Endothelial cell of umbilical vein (primary cell): ENCODE measurements at regions not wholly inside any gene's neighbourhood (a gene's known extent, or its start where the extent isn't known, plus 50 kb on each side); places are given as distances from the start of the nearest gene placed in this dataset.
A peak's percentile ranks its signal among the peaks of the same experiment; 100 is the strongest.

Experiments used
- BruUV-seq: library from RNA; stranded (reverse); fragments of 400-500 nt; replicated peaks from 2 replicates; lab custom pipeline; 2021; lab: Mats Ljungman, UMichigan
- CTCF ChIA-PET: fragments of 300-600, 350-600 bp; sonication (Branson Sonifier 250); formaldehyde crosslinking; loops from one replicate; lab custom pipeline; 2021; ENCODE audit warnings: antibody characterized with exemption, inconsistent platforms; lab: Charles Lee
- POLR2A ChIA-PET: fragments of 300-600, 350-600 bp; sonication (Branson Sonifier 250); formaldehyde crosslinking; loops from one replicate; lab custom pipeline; 2021; ENCODE audit warnings: antibody characterized with exemption, inconsistent platforms; lab: Charles Lee
- DNase-seq: peaks from one replicate; pipeline ENCODE4 v3.0.0-alpha.2; 2011; ENCODE audit warnings: low read depth, low spot score
- FAIRE-seq: peaks from 2 replicates; lab custom pipeline; 2011; peaks lifted over from hg19 to GRCh38; lab: Jason Lieb, UNC
- H2AFZ ChIP-seq: 2 replicates; pipeline ENCODE4 v1.6.0; 2012; ENCODE audit warnings: low read depth, low read length, control low read depth, inconsistent platforms
- H3K27ac ChIP-seq: 2 replicates; pipeline ENCODE4 v1.5.1; 2011; ENCODE audit warnings: low read depth, mild to moderate bottlenecking, control low read depth, low read length, moderate library complexity; ENCODE audit not compliant: insufficient read depth
- H3K27me3 ChIP-seq, 2 experiments: 2 replicates each; pipeline versions ENCODE4 v1.6.0 to v1.6.1; 2011; ENCODE audit warnings: low read length in 2 of 2, mixed read lengths in 1 of 2; ENCODE audit not compliant: control insufficient read depth in 2 of 2, insufficient read depth in 2 of 2
- H3K36me3 ChIP-seq, 2 experiments: 2 replicates in 1 of 2; 3 replicates in 1 of 2; pipeline ENCODE4 v1.5.1; 2011; ENCODE audit warnings: low read length in 2 of 2, mild to moderate bottlenecking in 1 of 2, moderate library complexity in 1 of 2; ENCODE audit not compliant: control insufficient read depth in 2 of 2, insufficient read depth in 2 of 2; ENCODE audit errors: extremely low read depth in 1 of 2
- H3K4me1 ChIP-seq: 3 replicates; pipeline ENCODE4 v1.5.1; 2011; ENCODE audit warnings: mild to moderate bottlenecking, low read length; ENCODE audit not compliant: control insufficient read depth, insufficient read depth; ENCODE audit errors: extremely low read depth
- H3K4me2 ChIP-seq: 2 replicates; pipeline ENCODE4 v1.6.1; 2011; ENCODE audit warnings: low read length, control low read depth, mixed read lengths; ENCODE audit not compliant: insufficient read depth
- H3K4me3 ChIP-seq, 3 experiments: fragments of 200-600 bp in 1 of 3; sonication (generic), shearing (Covaris generic) in 1 of 3; replicated peaks in 1 of 3; 2 replicates each; pipeline ENCODE4 v1.5.1; 2011 to 2016; ENCODE audit warnings: control low read depth in 3 of 3, low read length in 3 of 3, mild to moderate bottlenecking in 2 of 3, inconsistent platforms in 1 of 3, low read depth in 1 of 3, moderate library complexity in 1 of 3; ENCODE audit not compliant: insufficient read depth in 1 of 3
- H3K79me2 ChIP-seq: 2 replicates; pipeline ENCODE4 v1.6.0; 2012; ENCODE audit warnings: low read length, inconsistent platforms; ENCODE audit not compliant: control insufficient read depth, insufficient read depth
- H3K9ac ChIP-seq: replicated peaks from 2 replicates; pipeline ENCODE3; 2011; ENCODE audit warnings: low read length, control low read depth; ENCODE audit not compliant: insufficient read depth; ENCODE audit errors: extremely low read depth
- H3K9me1 ChIP-seq: replicated peaks from 3 replicates; pipeline ENCODE4 v1.6.0; 2011; ENCODE audit warnings: mild to moderate bottlenecking, low read length; ENCODE audit not compliant: control insufficient read depth, insufficient read depth; ENCODE audit errors: extremely low read depth
- H3K9me3 ChIP-seq: replicated peaks from 2 replicates; pipeline ENCODE4 v1.5.1; 2012; ENCODE audit warnings: low read length, inconsistent platforms; ENCODE audit not compliant: control insufficient read depth, insufficient read depth
- H4K20me1 ChIP-seq: replicated peaks from 2 replicates; pipeline ENCODE3; 2011; ENCODE audit warnings: mild to moderate bottlenecking, low read length; ENCODE audit not compliant: control insufficient read depth, insufficient read depth; ENCODE audit errors: extremely low read depth
- CTCF ChIP-seq, 2 donors: IDR thresholded peaks; 1 replicate in 1 of 2; 2 replicates in 1 of 2; pipeline ENCODE4 v1.5.1; 2011; ENCODE audit warnings: low read length in 2 of 2, mild to moderate bottlenecking in 2 of 2, moderate library complexity in 2 of 2, control low read depth in 1 of 2, inconsistent platforms in 1 of 2, low read depth in 1 of 2; ENCODE audit not compliant: insufficient read depth in 1 of 2; ENCODE audit errors: extremely low read depth in 1 of 2
- FOS ChIP-seq: IDR thresholded peaks from 2 replicates; pipeline ENCODE4 v1.6.1; 2011; ENCODE audit warnings: mild to moderate bottlenecking, low read length, moderate library complexity, borderline replicate concordance; ENCODE audit not compliant: insufficient read depth
- JUN ChIP-seq: IDR thresholded peaks from 2 replicates; pipeline ENCODE4 v1.6.1; 2011; ENCODE audit warnings: borderline replicate concordance, low read depth; ENCODE audit not compliant: insufficient read length, insufficient read depth
- MAX ChIP-seq: IDR thresholded peaks from 2 replicates; pipeline ENCODE4 v1.6.1; 2011; ENCODE audit not compliant: insufficient read depth, insufficient read length
- MYC ChIP-seq: IDR thresholded peaks from one replicate; pipeline ENCODE4 v1.6.1; 2011; ENCODE audit warnings: mild to moderate bottlenecking, low read depth, low read length
- POLR2AphosphoS5 ChIP-seq: IDR thresholded peaks from 2 replicates; pipeline ENCODE4 v1.6.1; 2012; ENCODE audit warnings: low read depth, mild to moderate bottlenecking, control low read depth, low read length, moderate library complexity; ENCODE audit not compliant: insufficient read depth
- dilution Hi-C: fragments of 300-500 bp; cut with MboI; formaldehyde crosslinking; loops from one replicate; pipeline ENCODE4 v1.15.0; 2019; ENCODE audit warnings: low sequenced_read_pairs; ENCODE audit not compliant: extremely low pct_ligation_motif_present
- intact Hi-C: fragments of 100-400 bp; cut with micrococcal nuclease; formaldehyde crosslinking; loops from one replicate; pipeline ENCODE4 v1.10.0; 2022

GRCh38 chr12:84702001-84702400, 210.6 kb downstream of the SLC6A15 start:
- Histone ChIP-seq H3K79me2 (no peaks in the 10 kb centered on the region), H3K27me3 (no peaks in the 10 kb centered on the region), H3K9me1 (no peaks in the 10 kb centered on the region), H3K4me3 (no peak overlapping the region), H3K9me3 (no peaks in the 10 kb centered on the region), H3K36me3 (no peaks in the 10 kb centered on the region), H3K9ac (no peak overlapping the region), H2AFZ (no peak overlapping the region), H3K4me2 (no peak overlapping the region), H3K4me1 (no peaks in the 10 kb centered on the region), H4K20me1 (no peaks in the 10 kb centered on the region), H3K27ac (no peak overlapping the region)
- intact Hi-C loops (no loop called here), dilution Hi-C loops (no loop called here)
- DNase-seq (peak; percentile 1), FAIRE-seq (no peak)
- BruUV-seq = no TSS peak
- ChIA-PET CTCF (interaction anchor here (1.0 kb wide), 1 partner anchor 13 kb away, joined by 4 read pairs; no protein-coding TSS in a partner anchor), POLR2A (no interaction called here)
- TF ChIP-seq MYC (no peak), JUN (peak; percentile 39)

GRCh38 chr12:84701041-84701440, 211.6 kb downstream of the SLC6A15 start:
- H2AFZ ChIP-seq = no peak overlapping the region
- no peaks in the 10 kb centered on the region for H3K36me3 ChIP-seq
- intact Hi-C loops (no loop called here), dilution Hi-C loops (no loop called here)
- H3K9me1 ChIP-seq = no peaks in the 10 kb centered on the region
- TF ChIP-seq MAX (no peak), FOS (no peak), POLR2AphosphoS5 (no peak), CTCF (IDR thresholded peaks at IDR 0.05; ENCODE audit: extremely low read depth in 1 of 2, insufficient read depth in 1 of 2, low read depth in 1 of 2, low read length in 2 of 2) (no peak)
- peak; percentile 12 for FAIRE-seq
- no peaks in the 10 kb centered on the region for H4K20me1 ChIP-seq
- no peaks in the 10 kb centered on the region for H3K4me1 ChIP-seq
- H3K27ac ChIP-seq = no peak overlapping the region
- H3K27me3 ChIP-seq = no peaks in the 10 kb centered on the region
- POLR2A ChIA-PET = no interaction called here
- no peaks in the 10 kb centered on the region for H3K9me3 ChIP-seq
- no peak overlapping the region for H3K9ac ChIP-seq
- H3K79me2 ChIP-seq = no peaks in the 10 kb centered on the region
- DNase-seq = no peak
- no peak overlapping the region for H3K4me2 ChIP-seq
- BruUV-seq = no TSS peak
- H3K4me3 ChIP-seq = no peak overlapping the region
- CTCF ChIA-PET = no interaction called here
